WERI-Rb-1 (cell line): ENCODE measurements at regions not wholly inside any gene's neighbourhood (a gene's known extent, or its start where the extent isn't known, plus 50 kb on each side); places are given as distances from the start of the nearest gene placed in this dataset.

Source experiments
- DNase-seq: peaks from one replicate; pipeline ENCODE4 v3.0.0-alpha.2; 2020
- H3K27ac ChIP-seq: fragments of 250-450 bp; sonication (Bioruptor Pico); 2 replicates; pipeline ENCODE4 v1.5.1; 2020; ENCODE audit warnings: mild to moderate bottlenecking, moderate library complexity
- H3K27me3 ChIP-seq: fragments of 250-450 bp; sonication (Bioruptor Pico); 2 replicates; pipeline ENCODE4 v1.5.1; 2021; ENCODE audit warnings: mild to moderate bottlenecking, low read depth, moderate library complexity; ENCODE audit not compliant: insufficient read depth, severe bottlenecking
- H3K36me3 ChIP-seq: fragments of 250-450 bp; sonication (Bioruptor Pico); 2 replicates; pipeline ENCODE4 v1.5.1; 2020; ENCODE audit warnings: mild to moderate bottlenecking, moderate library complexity
- H3K4me3 ChIP-seq: 2 replicates; pipeline ENCODE4 v1.5.1; 2011; ENCODE audit warnings: low read depth, mild to moderate bottlenecking, control low read depth, low read length
- H3K9me3 ChIP-seq: fragments of 250-450 bp; sonication (Bioruptor Pico); 2 replicates; pipeline ENCODE4 v1.5.1; 2021; ENCODE audit warnings: mild to moderate bottlenecking, moderate library complexity; ENCODE audit not compliant: severe bottlenecking
- CTCF ChIP-seq: IDR thresholded peaks from 2 replicates; pipeline ENCODE4 v1.5.1; 2011; ENCODE audit warnings: low read depth, mild to moderate bottlenecking, control low read depth, inconsistent platforms, low read length

- Histone ChIP-seq H3K27me3 (no peaks in the 10 kb centered on the region), H3K36me3 (no peaks in the 10 kb centered on the region), H3K4me3 (no peak overlapping the region), H3K27ac (no peak overlapping the region), H3K9me3 (no peaks in the 10 kb centered on the region)
- TF ChIP-seq CTCF: no peak
- DNase-seq: no peak
These were observed 59.2 kb downstream of the INHBB start for GRCh38 chr2:120404941-120405758.

GRCh38 chr2:120405759-120406099 lies 59.8 kb downstream of the INHBB start:
- peaks cover under 1% of the 10 kb centered on the region for H3K9me3 ChIP-seq
- no peaks in the 10 kb centered on the region for H3K36me3 ChIP-seq
- H3K27ac ChIP-seq: no peak overlapping the region
- H3K4me3 ChIP-seq: no peak overlapping the region
- no peak for TF ChIP-seq CTCF
- DNase-seq: no peak
- no peaks in the 10 kb centered on the region for H3K27me3 ChIP-seq

- Histone ChIP-seq H3K9me3 (peaks cover 8% of the 10 kb centered on the region), H3K27ac (no peak overlapping the region), H3K4me3 (no peak overlapping the region), H3K27me3 (no peaks in the 10 kb centered on the region), H3K36me3 (no peaks in the 10 kb centered on the region)
- no peak for DNase-seq
- no peak for TF ChIP-seq CTCF
These were observed 60.6 kb downstream of the INHBB start for GRCh38 chr2:120406566-120406965.

GRCh38 chr2:120410487-120410886 lies 64.6 kb downstream of the INHBB start:
- no peaks in the 10 kb centered on the region for H3K36me3 ChIP-seq
- no peak overlapping the region for H3K4me3 ChIP-seq
- no peak for DNase-seq
- H3K9me3 ChIP-seq: peaks cover 14% of the 10 kb centered on the region
- H3K27ac ChIP-seq: no peak overlapping the region
- no peak for TF ChIP-seq CTCF
- no peaks in the 10 kb centered on the region for H3K27me3 ChIP-seq

- Histone ChIP-seq H3K36me3 (no peaks in the 10 kb centered on the region), H3K4me3 (no peak overlapping the region), H3K27ac (no peak overlapping the region), H3K27me3 (no peaks in the 10 kb centered on the region), H3K9me3 (peaks cover 14% of the 10 kb centered on the region)
- DNase-seq: no peak
- TF ChIP-seq CTCF: no peak
These were observed 69.1 kb downstream of the INHBB start for GRCh38 chr2:120415060-120415459.
